NCI-H1694 (cell line): ENCODE measurements at regions not wholly inside any gene's neighbourhood (a gene's known extent, or its start where the extent isn't known, plus 50 kb on each side); places are given as distances from the start of the nearest gene placed in this dataset.

Source experiments
- DNase-seq: peaks from one replicate; lab custom pipeline; 2025; lab: John Stamatoyannopoulos, UW

GRCh38 chr11:43626798-43627197 lies 53.7 kb upstream of the HSD17B12 start:
- DNase-seq, result no peak
